CMK (cell line): ENCODE measurements at regions not wholly inside any gene's neighbourhood (a gene's known extent, or its start where the extent isn't known, plus 50 kb on each side); places are given as distances from the start of the nearest gene placed in this dataset.
"Not testable (repeated sequence)": the region's sequence is repeated elsewhere in the genome, so short reads cannot be mapped to it uniquely, and the experiment has no call there.

ENCODE experiments used
- DNase-seq: peaks from one replicate; pipeline ENCODE4 v3.0.0-alpha.2; 2010; ENCODE audit warnings: low read depth

- DNase-seq, result no peak
These were observed 194.8 kb upstream of the HMCN1 start for GRCh38 chr1:185539277-185539943.

- not testable (repeated sequence) for DNase-seq
These were observed 195.8 kb upstream of the HMCN1 start for GRCh38 chr1:185538309-185538898.

GRCh38 chr1:185537596-185537995 lies 196.6 kb upstream of the HMCN1 start:
- no peak for DNase-seq

DNA sequence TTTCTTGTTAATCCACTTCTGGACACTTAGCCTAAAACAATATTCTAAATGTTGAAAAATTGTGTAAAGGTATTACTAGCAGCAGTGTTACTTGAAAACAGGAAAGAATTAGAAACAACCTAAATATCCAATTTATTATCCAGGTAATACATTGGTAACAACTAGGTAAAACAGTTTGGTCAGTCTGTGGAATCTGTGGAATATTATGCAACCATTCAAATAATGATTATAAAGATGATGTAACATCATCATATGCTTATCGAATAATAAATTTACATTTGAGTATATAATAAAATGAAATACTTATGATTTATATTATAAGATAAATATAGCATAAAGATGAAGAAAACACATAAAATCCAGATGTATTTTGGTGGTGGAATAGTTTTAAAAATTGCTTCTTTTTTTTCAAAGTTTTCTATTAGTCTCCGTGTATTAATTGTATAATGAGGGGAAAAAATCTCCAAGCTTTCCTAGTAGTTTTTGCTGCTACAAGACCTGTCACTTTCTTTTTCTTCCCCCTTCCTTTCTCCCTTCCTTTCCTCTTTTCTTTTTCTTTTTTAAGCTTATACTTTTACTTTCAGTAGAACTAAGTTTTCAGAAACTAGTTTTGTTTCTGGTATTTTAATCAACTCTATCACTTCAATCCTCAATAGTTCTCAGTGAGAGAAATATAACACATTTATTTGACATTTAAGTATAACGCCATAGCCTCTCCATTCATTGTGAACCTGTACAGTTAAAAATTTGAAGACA lies 197.8 kb upstream of the HMCN1 start:
- no peak for DNase-seq

GRCh38 chr1:185535621-185536020 lies 198.6 kb upstream of the HMCN1 start:
- no peak for DNase-seq

DNA sequence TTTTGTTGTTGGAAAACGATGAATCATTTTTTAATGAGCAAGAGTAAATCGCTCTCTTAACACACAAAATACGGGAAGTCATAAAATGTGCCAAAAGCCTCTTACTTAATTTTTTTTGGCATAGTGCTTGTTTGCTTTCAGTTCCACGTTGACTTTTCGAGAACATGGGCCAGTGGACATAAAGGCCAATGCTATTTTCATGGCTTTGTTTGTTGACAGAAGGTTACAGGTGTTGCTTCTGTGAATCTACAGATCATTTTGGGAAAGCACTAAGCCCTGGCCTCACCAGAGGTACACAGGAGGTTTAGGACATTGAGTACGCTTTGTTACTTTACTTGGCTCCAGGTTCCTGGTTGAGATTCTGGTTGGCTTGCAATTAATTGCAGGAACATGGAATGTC lies 199.4 kb upstream of the HMCN1 start:
- no peak for DNase-seq

DNA sequence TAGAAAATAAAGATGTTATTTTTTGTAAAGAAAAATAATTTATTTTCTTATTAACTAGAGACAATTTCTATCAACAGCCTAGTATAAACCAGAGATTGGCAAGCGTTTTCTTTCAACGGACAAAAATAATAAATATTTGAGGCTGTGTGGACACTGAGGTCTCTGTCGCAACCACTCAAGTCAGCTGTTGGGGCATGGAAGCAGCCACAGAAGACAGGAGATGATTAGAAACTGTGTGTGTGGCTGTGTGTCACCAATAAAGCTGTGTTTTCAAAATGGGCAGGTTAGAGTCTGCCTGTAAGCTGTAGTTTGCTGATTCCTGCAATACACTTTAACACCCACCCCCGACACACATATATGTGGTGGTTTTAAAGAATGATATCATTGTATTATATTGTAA lies 200.6 kb upstream of the HMCN1 start:
- DNase-seq, result no peak

DNA sequence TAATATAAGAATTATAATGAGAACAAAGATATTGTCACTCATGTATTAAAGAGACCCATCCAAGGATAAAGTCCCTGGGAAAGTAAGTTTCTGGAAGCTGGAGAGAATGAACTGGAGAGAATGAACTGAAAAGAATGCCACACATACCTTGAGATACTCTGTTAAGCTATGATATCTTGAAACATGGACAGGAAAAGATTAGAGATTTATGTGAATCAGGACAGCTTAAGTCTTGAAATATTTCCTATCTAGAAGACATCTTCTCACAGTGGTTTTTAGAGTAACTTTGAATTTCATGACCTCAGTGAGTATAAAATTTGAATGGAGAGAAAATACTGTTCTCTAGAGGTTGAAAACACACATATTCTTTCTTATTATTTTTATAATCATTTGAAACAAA lies 201.3 kb upstream of the HMCN1 start:
- DNase-seq, result no peak

GRCh38 chr1:185531838-185532237 lies 202.4 kb upstream of the HMCN1 start:
- no peak for DNase-seq

- DNase-seq, result no peak
These were observed 204.0 kb upstream of the HMCN1 start for GRCh38 chr1:185530215-185530614.

- no peak for DNase-seq
These were observed 204.5 kb upstream of the HMCN1 start for GRCh38 chr1:185529673-185530072.

- DNase-seq, result no peak
These were observed 206.0 kb upstream of the HMCN1 start for GRCh38 chr1:185528084-185528676.

DNA sequence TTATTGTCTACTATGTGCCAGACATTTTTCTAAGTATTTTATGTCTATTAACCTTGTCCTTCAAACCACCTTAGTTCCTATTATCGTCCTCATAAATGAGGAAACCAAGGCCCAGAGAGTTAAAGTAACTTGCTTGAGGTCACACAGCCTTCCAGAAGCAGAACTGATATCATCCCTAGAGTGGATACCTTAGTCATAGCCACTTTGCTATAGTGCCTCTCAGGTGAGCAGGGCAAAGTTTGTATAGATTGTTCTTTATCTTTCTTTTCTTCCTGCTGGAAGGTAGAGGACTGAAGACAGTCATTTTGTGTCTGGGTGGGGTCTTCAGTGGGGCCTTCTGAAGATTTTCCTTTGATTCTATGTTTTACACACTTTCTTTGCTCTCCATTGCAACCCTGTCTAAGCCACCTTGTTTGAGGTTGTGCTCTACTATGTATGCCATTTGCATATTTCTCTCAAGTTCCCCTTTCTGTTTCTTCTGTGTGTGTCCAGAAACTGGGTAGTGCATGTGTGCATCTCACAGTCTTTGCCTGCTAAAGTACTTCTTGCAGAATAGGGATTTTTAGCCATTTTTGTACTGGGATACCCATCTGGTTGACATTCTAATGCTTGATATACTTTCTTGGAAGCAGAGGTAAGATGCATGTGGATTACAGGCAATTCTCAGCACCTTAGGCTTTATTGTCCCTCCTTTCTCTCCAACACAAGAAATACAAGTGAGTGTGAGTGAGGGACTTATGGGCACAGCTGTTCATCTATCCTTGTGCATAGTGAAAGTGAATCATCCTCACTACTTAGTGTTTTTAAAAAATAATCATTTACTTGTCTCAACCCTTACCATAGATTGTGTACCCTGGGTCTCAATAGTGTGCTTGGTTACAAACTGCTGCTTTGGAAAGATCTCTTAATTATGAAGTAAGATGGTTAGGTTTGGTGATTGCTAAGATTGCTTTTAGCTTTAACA lies 207.6 kb upstream of the HMCN1 start:
- DNase-seq, result no peak

GRCh38 chr1:185520188-185520920 lies 203.3 kb upstream of the IVNS1ABP start:
- no peak for DNase-seq

DNA sequence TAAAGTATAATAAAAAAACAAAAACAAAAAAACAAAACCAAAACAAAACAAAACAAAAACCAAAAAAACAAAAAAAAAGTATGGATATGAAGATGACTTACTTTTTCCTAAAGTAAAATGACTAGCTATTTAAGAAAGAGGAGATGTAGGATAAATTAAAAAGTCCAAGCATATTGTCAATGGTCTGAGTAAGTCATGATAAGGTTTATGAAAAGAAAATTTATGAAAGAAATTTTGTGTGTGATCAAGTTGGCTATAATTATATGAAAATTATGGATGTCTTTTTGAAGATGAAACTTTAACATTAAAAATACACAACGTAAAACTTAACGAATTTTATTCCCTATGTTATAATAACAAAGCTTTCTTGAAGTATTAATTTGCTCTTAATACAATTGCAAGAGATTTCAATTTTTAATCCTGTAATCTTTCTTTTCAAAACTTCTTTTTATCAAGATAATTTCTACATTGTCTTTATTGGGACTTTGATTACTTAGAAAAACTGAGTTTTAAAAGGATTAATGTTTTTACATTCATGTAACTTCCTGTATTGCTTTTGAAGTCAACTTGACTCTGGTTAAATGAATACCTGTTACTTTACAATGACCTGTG lies 200.9 kb upstream of the IVNS1ABP start:
- DNase-seq, result no peak

GRCh38 chr1:185517301-185517700 lies 200.3 kb upstream of the IVNS1ABP start:
- not testable (repeated sequence) for DNase-seq

DNA sequence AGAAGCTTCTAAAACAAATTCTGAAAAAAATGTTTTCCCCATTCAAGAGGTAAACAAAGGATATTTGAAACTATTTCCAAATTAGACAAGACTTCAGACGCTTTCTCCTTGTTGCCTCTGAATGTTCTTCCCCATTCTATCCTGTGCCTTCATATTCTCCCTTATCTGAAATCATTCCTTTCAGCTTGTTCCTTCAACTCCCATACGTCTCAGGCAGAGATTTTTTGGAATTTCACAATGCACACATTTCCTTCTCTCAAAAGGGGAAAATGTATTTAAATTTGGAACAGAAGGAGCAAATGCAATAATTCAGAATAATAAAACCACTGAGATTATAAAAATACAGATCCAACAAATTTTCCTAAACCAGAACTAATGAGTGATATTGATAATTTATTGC lies 198.7 kb upstream of the IVNS1ABP start:
- no peak for DNase-seq

- no peak for DNase-seq
These were observed 197.3 kb upstream of the IVNS1ABP start for GRCh38 chr1:185514311-185514710.

GRCh38 chr1:185512442-185512841 lies 195.4 kb upstream of the IVNS1ABP start:
- DNase-seq, result no peak

DNA sequence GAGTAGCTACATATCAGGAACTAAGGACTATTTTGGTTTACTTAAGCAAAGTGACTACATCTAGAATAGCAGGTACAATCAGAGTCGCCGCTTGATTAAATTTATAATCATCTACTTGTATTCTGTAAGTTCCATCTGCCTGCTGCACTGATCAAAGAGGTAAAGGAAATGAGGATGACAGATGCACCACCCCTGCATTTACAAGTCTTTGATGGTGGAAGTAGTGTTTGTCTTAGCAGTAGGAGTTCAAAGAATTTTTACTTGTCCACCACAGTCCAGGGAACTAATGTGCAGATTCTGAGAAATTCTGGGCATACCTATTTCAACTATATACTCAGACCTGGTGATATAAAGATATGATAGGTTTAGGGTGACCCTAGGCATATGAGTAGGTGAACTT lies 184.1 kb upstream of the IVNS1ABP start:
- no peak for DNase-seq
